Posterior vena cava (tissue), 2 donors: ENCODE measurements at regions not wholly inside any gene's neighbourhood (a gene's known extent, or its start where the extent isn't known, plus 50 kb on each side); places are given as distances from the start of the nearest gene placed in this dataset.

ENCODE experiments used
- DNase-seq: peaks from one replicate; pipeline ENCODE4 v3.0.0-alpha.2; 2020; ENCODE audit warnings: low spot score
- intact Hi-C, 2 donors: fragments of 100-400 bp; cut with DNase I; formaldehyde crosslinking; loops; one replicate each; pipeline versions ENCODE4 v1.14.1 to v1.14.2; 2022 to 2023
- donor health status: DM: yes; HTN: yes; CAD: no.
- donor health status: DM: yes; HTN: yes; CAD: no.

DNA sequence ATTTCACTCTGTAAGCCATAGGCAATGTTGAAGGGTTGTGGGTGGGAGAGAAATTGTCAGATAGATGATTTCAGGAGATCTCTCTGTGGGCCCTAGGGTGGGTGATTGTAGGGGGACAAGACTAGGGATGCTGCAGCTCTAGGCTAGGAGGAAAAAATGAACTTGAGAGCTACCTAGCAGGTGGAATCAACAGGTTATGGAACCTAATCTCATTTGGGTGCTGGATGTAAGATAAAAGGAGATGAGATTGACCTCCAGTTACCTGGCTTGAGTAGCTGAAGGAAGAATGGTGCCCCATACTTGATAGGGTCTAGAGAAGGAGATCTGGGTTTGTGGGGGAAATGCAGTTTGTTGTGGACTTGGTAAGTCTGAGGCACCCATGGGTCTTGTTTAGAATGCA lies 396.5 kb downstream of the RRAGC start:
- intact Hi-C loops, result no loop called here
- DNase-seq, result no peak

DNA sequence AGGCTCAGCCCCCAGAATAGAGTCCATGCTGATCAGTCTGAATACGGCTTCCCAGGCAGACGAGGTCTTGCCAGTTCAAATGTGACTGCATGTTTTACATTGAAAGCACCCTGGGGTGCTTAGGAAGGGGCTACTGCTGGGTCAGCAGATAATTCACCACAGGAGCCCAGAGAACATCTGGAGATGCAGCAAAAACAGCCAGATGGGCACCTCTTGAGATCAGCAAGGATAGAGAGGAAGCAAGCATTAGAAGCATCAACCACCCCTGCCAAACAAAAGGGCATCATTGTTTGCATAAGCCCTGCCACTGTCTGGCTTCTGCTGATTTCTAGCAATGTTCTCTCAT lies 403.1 kb downstream of the RRAGC start:
- intact Hi-C loops, result no loop called here

DNA sequence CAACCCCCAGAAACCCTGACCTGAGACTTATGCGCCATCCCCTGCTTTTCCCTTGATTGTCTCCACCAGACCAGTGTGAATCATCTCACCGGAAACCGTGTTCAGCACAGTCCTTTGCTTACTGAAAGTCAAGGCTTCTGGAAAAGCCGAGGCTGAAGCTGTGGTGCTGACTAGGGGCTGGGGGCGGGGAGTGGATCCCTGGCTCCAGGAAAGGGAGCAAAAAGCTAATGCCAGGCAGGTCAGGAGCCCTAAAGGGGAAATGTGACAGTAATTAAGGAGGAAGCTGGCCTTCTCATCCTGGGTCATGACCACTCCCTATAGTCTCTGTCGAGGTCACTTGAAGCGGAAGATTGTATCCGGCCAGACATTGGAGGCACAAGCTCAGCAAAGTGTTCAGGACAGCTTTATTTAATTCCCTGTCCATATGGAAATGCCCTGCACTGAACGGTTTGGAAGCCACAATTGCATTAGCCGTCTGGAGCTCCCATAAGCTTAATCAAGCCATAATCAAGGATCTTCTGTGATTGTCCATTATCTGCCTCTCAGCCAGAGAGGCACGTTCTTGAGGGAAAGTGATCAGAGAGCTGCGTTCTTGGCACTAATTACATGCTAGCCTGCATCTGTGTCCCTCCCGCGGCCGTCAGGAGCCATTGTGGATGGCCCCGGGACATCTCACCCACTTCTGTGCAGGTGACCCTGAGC lies 403.6 kb downstream of the RRAGC start:
- no peak for DNase-seq
- intact Hi-C loops, result no loop called here

More for the DNA sequence above, 403.1 kb downstream of the RRAGC start:
- no peak for DNase-seq

DNA sequence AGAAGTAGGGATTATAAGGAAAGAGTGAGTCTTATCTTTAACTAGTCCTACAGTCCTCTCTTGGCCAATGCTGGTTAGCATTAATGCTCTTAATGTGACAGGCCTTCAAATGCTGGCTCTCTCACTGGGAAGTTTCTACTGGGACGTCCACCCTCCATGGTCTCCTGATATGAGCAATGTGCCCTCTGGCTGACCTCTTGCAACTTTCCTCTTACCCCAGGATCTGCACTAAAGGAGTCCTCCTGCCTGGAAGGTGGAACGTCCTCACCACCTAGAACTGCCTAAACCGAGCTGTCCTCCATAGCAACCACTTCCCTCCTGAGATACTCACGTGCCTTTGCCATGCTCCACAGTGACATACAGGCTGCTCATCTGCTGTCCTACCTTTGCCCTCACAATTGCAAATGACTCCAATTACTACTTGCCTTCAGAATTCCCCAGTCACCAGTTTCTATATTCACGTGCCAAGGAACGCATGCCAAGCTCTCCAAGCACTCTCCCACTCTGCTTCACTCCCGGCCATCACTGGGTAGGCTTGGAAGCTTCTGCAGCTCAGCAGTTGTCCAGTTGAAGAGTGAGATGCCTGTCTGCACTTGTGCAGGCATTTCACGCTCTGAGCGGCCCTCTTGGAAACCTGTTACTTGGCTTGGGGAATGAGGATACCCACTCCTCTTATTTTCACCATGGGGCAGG lies 404.7 kb downstream of the RRAGC start:
- DNase-seq, result no peak
- intact Hi-C loops, result no loop called here

DNA sequence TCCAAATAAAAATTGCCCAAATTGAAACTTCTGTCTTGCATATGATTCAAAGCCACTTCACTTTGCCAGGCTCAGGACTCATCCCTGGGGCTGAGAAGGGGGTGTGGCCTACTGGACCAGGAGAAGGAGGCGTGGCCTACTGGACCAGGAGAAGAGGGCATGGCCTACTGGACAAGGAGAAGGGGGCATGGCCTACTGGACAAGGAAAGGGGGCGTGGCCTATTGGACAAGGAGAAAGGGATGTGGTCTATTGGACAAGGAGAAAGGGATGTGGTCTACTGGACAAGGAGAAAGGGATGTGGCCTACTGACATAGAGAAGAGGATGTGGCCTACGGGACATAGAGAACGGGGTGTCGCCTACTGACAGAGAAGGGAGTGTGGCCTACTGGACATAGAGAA lies 405.3 kb downstream of the RRAGC start:
- no peak for DNase-seq
- intact Hi-C loops, result no loop called here

DNA sequence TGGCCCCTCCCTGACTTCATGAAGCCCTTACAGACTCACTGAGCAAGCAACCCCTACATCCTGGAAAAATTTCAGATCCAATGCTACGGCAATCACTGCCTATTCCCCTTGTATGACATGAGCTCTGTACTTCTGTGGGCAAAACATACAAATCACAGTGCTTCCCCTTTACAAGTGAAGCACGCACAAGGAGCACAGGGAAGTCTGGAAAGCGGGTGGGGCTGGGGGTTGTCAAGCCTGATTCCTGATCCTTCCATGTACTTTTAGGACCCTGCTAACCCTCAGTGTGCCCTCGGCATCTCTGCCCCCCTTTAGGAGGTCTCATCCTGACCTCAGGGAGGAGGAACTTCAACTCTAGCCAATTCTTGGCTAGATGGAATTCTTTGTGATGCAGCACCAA lies 405.7 kb upstream of the POU3F1 start:
- intact Hi-C loops, result no loop called here
- no peak for DNase-seq

DNA sequence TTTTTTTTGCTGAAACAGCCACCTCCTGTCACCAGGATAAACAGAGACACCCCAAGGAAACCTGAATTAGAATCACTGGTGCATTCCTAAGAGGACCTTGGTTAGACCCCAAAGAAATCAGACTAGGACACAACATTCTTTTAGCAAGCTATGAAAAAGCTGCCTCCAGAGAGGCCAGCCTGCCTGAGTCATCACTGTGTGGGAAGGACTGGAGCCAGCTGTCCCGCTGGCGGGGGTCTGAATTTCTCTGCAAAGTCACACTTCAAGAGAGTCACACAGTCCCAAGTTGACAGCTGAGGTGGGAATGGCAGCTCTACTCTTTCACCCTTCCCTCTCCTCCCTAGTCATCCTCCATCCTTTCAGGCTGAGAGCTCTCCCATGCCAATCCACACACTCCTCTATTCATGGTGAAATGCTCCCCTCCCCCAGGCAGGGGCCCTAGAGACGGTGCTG lies 405.0 kb upstream of the POU3F1 start:
- no peak for DNase-seq

DNA sequence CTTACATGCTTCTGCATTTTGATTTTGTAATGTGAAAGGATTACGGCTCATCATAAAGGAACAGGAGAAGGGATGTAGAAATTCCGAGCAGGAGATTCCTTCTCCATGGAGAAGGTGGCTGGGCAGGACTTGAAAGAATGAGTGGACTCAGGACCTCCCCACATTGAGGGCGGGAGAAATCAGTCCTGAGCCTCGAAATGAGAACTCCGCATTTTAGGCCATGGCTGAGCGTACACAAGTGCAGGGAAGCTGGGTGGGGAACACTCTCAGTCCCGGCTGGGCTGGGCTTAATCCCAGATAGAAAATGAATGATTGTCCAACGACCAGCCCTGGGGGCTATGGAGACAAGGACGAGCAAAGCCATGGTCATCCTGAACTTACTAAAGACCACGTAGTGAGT lies 402.3 kb upstream of the POU3F1 start:
- DNase-seq, result no peak
- intact Hi-C loops, result no loop called here

More for the DNA sequence above, 405.0 kb upstream of the POU3F1 start:
- intact Hi-C loops, result no loop called here

DNA sequence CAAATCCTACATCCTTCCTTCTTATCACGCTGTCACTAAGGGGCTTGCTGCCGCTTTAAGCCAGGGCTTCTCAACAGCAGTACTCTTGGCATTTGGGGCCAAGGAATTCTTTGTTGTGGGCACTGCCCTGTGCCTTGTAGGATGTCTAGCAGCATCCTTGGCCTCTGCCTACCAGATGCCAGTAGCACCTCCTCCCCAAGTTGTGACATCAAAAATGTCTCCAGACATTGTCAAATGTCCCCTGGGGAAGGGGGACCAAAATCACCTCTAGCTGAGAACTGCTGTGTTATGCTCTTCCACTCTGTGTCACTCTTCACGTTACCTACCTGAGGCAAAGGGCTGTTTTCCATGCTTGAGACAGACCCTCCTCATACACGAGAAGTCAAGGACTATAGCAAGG lies 400.3 kb upstream of the POU3F1 start:
- no peak for DNase-seq
- intact Hi-C loops, result no loop called here

DNA sequence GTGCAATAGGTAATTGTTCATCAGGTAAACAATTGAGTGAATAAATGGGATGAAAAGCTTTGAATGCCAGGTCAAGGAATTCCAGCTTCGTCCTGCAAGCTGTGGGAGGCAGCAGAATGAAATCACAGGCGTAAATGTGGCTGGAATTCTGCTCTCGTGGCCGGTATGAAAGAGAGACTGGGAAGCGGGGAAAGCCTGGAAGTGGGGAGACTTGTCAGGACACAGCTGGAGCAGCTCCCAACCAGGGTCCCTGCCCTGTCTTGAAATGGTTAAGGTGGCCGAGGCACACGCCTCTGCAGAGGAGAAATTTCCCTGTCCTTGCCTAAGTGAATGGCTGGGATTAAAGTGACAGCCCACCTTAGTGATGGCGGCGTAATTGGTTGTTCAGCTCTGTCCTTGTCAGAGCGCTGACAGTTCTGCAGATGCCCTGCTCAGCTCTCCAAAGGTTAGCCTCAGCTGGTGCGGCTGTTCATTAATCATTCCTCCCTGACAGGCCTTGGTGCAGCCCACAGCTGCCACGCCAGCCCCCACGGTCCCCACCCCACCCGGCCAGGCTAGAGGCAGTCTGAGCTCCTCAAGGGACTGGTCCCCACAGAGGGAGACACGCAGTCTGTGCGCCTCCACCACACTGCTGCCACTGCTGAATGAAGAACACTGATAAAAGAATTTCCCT lies 398.3 kb upstream of the POU3F1 start:
- intact Hi-C loops, result no loop called here
- no peak for DNase-seq

DNA sequence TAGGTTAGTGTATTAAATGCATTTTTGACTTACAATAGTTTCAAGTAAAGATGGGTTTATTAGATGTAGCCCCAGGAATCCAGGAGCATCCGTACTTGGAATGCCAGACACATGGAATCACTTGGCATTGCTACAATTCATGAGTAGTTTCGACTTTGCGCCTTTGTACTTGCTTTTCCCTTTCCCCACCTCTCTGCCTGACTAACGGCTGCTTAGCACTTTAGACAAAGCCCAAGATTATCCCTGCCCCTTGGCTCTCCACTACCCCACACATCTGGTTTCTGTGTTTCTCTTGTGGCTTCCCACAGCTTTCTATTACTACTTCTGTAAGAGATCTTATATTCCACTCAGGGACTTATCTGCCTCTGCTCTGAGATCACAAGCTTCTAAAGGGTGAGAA lies 397.7 kb upstream of the POU3F1 start:
- intact Hi-C loops, result no loop called here
- DNase-seq, result no peak

DNA sequence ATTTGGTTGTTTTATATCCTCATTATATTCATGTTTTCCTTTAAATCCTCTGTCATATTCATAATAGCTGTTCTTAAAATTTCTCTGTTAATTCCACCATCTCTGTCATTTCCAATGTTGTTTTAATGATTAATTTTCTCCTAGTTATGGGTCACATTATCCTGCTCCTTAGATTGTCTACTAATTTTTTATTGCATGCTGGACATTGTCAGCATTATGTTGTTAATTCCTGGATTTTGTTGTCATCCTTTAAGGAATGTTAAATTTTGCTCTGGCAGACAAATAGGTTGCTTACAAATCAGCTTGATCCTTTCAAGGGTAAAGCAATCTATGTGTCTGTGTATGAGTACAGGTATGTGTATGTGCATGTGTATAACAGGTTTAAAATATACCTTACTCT lies 393.8 kb upstream of the POU3F1 start:
- no peak for DNase-seq
- intact Hi-C loops, result no loop called here

DNA sequence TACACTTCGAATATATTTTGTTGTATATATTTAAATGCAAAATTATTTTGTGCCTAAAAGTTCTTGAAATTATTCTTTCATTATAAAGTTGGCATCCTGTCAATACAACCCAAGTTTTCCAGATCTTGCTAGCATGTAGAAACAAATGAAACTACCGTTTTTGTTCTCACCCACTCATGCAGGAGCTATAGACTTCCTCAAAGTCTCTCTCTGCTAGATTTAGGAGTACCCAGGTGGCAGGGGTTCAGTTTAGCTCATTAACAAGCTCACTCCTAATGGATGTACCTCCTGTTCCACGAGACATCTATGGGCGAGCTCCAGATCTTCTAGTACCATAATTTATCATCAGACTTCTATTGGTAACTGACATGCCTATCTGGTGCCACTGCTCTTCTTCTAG lies 390.2 kb upstream of the POU3F1 start:
- intact Hi-C loops, result no loop called here

DNA sequence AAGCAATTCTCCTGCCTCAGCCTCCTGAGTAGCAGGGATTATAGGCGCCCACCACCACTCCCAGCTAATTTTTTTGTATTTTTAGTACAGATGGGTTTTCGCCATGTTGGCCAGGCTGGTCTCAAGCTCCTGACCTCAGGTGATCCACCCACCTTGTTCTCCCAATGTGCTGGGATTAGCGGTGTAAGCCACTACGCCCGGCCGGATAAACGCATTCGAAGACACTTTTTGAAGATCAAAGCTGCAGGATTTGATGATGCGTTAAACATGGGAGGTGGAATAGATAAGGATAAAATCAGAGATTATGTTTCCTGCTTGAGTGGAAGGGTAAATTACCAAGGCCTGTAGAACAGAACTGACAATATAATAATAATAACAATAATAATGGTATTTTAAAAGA lies 389.4 kb upstream of the POU3F1 start:
- intact Hi-C loops, result no loop called here
- DNase-seq, result no peak

More for the DNA sequence above, 390.2 kb upstream of the POU3F1 start:
- DNase-seq, result no peak

DNA sequence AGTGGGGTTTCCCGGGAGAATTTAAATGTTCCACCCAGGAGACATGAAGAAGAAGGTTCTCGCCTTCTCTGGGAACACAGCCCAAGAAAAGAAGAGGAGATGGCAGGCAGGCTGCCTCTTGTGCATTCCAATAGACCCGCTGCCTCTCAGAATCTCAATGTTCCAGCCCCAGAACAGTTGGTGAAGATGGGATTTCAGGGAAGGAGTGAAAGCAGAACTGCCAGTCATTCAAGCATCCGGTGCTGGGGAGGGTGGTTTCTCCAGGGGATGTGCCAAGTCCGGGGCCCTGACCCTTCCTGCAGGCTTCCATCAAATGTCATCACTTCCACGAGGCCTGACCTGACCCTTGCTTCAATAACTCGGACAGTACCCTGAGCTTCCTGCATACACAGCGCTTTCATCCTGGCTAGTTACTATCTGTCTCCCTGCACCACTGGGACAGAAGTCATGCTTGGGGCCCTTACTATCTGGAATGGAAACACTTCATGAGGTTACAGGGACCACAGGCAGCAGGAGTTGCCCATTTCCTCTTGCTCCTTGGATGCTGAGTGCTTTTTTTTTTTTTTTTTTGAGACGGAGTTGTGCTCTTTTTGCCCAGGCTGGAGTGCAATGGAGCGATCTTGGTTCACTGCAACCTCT lies 386.6 kb upstream of the POU3F1 start:
- DNase-seq, result no peak
- intact Hi-C loops, result no loop called here

DNA sequence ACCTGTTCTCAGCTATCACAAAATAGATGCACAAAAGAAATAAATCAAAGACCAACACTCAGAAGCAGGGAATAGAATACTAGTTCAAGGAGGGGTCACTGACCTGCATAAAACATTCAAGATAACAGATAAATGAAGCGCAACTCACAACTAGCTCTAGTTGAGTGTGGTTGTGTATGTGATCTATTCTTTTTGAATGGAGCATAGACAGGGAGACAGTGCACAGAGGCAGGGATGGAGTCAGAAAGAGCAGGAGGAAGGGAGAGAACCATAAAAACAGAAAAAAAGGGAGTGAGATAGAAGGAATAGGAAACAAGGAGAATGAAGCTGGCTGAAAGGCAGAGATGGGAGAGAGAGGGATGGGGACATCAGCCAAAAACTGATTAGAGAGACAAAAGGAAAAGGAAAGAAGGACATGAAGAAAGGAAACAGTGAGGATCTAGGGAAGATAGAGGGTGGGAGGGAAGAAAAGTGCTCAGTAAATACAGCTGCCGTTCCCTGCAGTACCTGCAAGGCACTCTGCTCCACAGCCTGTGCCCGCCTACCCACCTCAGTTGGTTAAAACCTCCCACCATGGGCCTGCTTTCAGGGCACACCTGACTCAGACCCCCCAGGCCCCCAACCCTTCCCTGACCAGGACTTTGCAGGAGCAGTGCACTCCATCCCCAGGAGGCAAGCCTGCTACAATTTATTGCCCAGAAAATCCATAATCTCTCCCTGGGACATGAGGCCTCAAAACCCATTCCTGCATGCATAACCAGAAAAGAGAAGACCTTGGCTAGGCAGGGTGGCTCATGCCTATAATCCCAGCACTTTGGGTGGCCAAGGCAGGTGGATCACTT lies 385.2 kb upstream of the POU3F1 start:
- no peak for DNase-seq

DNA sequence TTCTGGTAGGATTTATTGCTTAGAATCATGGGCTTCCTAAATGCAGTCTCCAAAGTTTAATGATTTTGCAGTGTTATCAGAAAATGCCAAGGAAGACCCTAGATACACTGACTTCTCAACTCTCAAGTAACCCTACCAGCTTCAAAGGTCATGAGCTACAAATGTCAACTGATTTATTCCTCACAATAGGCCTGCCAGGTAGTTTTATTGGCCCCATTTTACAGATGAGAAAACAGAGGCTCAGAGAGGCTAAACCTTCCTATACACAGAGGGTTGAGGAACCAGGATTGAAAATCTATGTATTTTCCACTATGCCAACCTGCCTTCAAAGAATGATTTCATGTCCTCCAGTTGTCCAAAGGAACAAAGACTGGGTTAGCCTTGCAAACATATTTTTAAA lies 384.4 kb upstream of the POU3F1 start:
- intact Hi-C loops, result no loop called here
- DNase-seq, result no peak

More for the DNA sequence above, 385.2 kb upstream of the POU3F1 start:
- intact Hi-C loops, result no loop called here

DNA sequence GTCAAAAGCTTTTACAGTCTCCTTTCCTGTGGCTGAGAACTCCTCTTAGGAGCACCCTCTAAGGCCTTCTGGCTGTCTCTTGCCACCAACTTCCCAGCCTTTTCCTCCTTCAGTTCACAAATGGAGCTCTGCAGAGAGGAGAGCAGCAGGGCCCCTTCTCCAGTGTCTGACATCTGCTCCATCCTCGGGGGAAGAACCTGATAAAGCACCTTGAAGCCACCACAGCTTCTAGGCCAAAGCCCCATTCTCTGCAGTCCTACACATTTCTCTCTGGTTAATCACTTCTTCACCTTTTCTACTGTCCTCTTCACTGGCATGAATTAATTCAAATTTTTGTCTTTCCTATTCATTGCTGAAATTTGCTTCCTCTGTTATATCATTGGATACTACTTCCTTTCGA lies 378.1 kb upstream of the POU3F1 start:
- DNase-seq, result no peak
- intact Hi-C loops, result no loop called here

DNA sequence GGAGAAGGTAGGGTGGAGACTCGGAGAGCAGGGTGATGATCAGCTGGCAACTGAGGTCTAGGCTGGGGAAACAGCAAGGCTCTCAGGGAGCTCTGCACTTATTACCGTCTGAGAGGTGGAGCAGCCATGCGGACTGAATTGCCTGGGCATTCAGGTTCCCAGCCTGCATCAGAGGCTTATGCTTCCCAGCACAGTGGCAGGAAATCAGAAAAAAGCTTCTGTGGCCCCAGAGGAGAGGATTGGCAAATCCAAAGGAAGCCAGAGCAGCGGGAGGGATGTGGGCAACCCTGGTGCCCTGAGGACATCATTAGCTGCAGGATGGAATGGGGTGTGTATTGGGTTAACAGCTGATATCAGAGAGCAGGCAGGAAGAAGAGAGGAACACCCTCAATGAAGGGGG lies 374.1 kb upstream of the POU3F1 start:
- intact Hi-C loops, result no loop called here
- DNase-seq, result no peak
